ENCODE measurements at regions not wholly inside any gene's neighbourhood (a gene's known extent, or its start where the extent isn't known, plus 50 kb on each side); places are given as distances from the start of the nearest gene placed in this dataset.

GRCh38 chr4:34615315-34615714 lies 1629.0 kb downstream of the ARAP2 start:
- DNase-seq (ENCODE audit: low spot score) (no peak), ATAC-seq (no peak)
- intact Hi-C loops (cut with DNase I) = no loop called here

GRCh38 chr4:34619531-34620162 lies 1624.7 kb downstream of the ARAP2 start:
- intact Hi-C loops (cut with DNase I) = no loop called here
- DNase-seq (ENCODE audit: low spot score) (no peak), ATAC-seq (no peak)

- ATAC-seq = no peak
- no peak for DNase-seq (ENCODE audit: low spot score)
- intact Hi-C loops (cut with DNase I) = no loop called here
Measured at GRCh38 chr4:34628471-34628870, 1615.8 kb downstream of the ARAP2 start.

GRCh38 chr4:34629451-34629850 lies 1614.9 kb downstream of the ARAP2 start:
- intact Hi-C loops (cut with DNase I) = no loop called here
- ATAC-seq (no peak), DNase-seq (ENCODE audit: low spot score) (no peak)

- intact Hi-C loops (cut with DNase I) = no loop called here
- no peak for DNase-seq (ENCODE audit: low spot score)
Measured at GRCh38 chr4:34633241-34633640, 1611.1 kb downstream of the ARAP2 start.

GRCh38 chr4:34636623-34637022 lies 1607.7 kb downstream of the ARAP2 start:
- ATAC-seq (no peak), DNase-seq (ENCODE audit: low spot score) (no peak)
- intact Hi-C loops (cut with DNase I) = no loop called here

More at GRCh38 chr4:34633241-34633640, 1611.1 kb downstream of the ARAP2 start:
- no peak for ATAC-seq

GRCh38 chr4:34643476-34643875 lies 1600.8 kb downstream of the ARAP2 start:
- ATAC-seq = no peak
- DNase-seq (ENCODE audit: low spot score) = no peak
- intact Hi-C loops (cut with DNase I) = no loop called here

GRCh38 chr4:34644579-34645115 lies 1599.7 kb downstream of the ARAP2 start:
- intact Hi-C loops (cut with DNase I) = no loop called here
- no peak for DNase-seq (ENCODE audit: low spot score)
- no peak for ATAC-seq

GRCh38 chr4:34649716-34650115 lies 1594.6 kb downstream of the ARAP2 start:
- intact Hi-C loops (cut with DNase I) = no loop called here
- ATAC-seq = no peak
- no peak for DNase-seq (ENCODE audit: low spot score)

GRCh38 chr4:34664051-34664450 lies 1580.3 kb downstream of the ARAP2 start:
- DNase-seq (ENCODE audit: low spot score) (no peak), ATAC-seq (no peak)
- intact Hi-C loops (cut with DNase I) = no loop called here

GRCh38 chr4:34676400-34676799 lies 1567.9 kb downstream of the ARAP2 start:
- no peak for DNase-seq (ENCODE audit: low spot score)
- intact Hi-C loops (cut with DNase I) = no loop called here

GRCh38 chr4:34678431-34678830 lies 1565.9 kb downstream of the ARAP2 start:
- intact Hi-C loops (cut with DNase I) = no loop called here
- ATAC-seq (no peak), DNase-seq (ENCODE audit: low spot score) (no peak)

More at GRCh38 chr4:34676400-34676799, 1567.9 kb downstream of the ARAP2 start:
- ATAC-seq = no peak

GRCh38 chr4:34679228-34679627 lies 1565.1 kb downstream of the ARAP2 start:
- no peak for ATAC-seq
- DNase-seq (ENCODE audit: low spot score) = no peak
- intact Hi-C loops (cut with DNase I) = no loop called here

GRCh38 chr4:34709564-34709963 lies 1534.8 kb downstream of the ARAP2 start:
- intact Hi-C loops (cut with DNase I) = no loop called here
- no peak for DNase-seq (ENCODE audit: low spot score)
- no peak for ATAC-seq

GRCh38 chr4:34718576-34719245 lies 1525.6 kb downstream of the ARAP2 start:
- intact Hi-C loops (cut with DNase I) = no loop called here
- ATAC-seq (no peak), DNase-seq (ENCODE audit: low spot score) (no peak)

GRCh38 chr4:34720571-34720970 lies 1523.7 kb downstream of the ARAP2 start:
- intact Hi-C loops (cut with DNase I) = no loop called here
- DNase-seq (ENCODE audit: low spot score) = no peak
- no peak for ATAC-seq

- ATAC-seq (no peak), DNase-seq (ENCODE audit: low spot score) (no peak)
Measured at GRCh38 chr4:34721835-34722234, 1522.5 kb downstream of the ARAP2 start.

GRCh38 chr4:34723605-34724004 lies 1520.7 kb downstream of the ARAP2 start:
- DNase-seq (ENCODE audit: low spot score) = no peak
- no peak for ATAC-seq
- intact Hi-C loops (cut with DNase I) = no loop called here

More at GRCh38 chr4:34721835-34722234, 1522.5 kb downstream of the ARAP2 start:
- intact Hi-C loops (cut with DNase I) = no loop called here

- no peak for ATAC-seq
- DNase-seq (ENCODE audit: low spot score) = no peak
- intact Hi-C loops (cut with DNase I) = no loop called here
Measured at GRCh38 chr4:34724491-34724890, 1519.8 kb downstream of the ARAP2 start.

- intact Hi-C loops (cut with DNase I) = no loop called here
- DNase-seq (ENCODE audit: low spot score) (no peak), ATAC-seq (peak; percentile 79)
Measured at GRCh38 chr4:34731070-34731469, 1513.2 kb downstream of the ARAP2 start.

Data from sciatic nerve (tissue), 2 donors.